Endodermal cell (in vitro differentiated cells): ENCODE measurements at regions not wholly inside any gene's neighbourhood (a gene's known extent, or its start where the extent isn't known, plus 50 kb on each side); places are given as distances from the start of the nearest gene placed in this dataset.

Experiments
- DNase-seq: peaks from one replicate; pipeline ENCODE4 v3.0.0-alpha.2; 2017
- H3K27ac ChIP-seq: 2 replicates; pipeline ENCODE4 v1.5.1; 2013; ENCODE audit warnings: mild to moderate bottlenecking, low read depth, low read length, moderate library complexity
- H3K27me3 ChIP-seq: 2 replicates; pipeline ENCODE4 v1.6.1; 2013; ENCODE audit warnings: mild to moderate bottlenecking, low read length, moderate library complexity; ENCODE audit not compliant: insufficient read depth, control insufficient read depth, poor library complexity, severe bottlenecking
- H3K36me3 ChIP-seq: 2 replicates; pipeline ENCODE4 v1.7.0; 2013; ENCODE audit warnings: mild to moderate bottlenecking, low read length, moderate library complexity; ENCODE audit not compliant: control insufficient read depth, insufficient read depth
- H3K4me1 ChIP-seq: one replicate; pipeline ENCODE4 v1.7.0; 2013; ENCODE audit warnings: low read length; ENCODE audit not compliant: control insufficient read depth, insufficient read depth
- H3K4me3 ChIP-seq: 2 replicates; pipeline ENCODE4 v1.5.1; 2013; ENCODE audit warnings: mild to moderate bottlenecking, low read length, moderate library complexity
- H3K9ac ChIP-seq: 2 replicates; pipeline ENCODE4 v1.6.1; 2013; ENCODE audit warnings: mild to moderate bottlenecking, low read length, moderate library complexity; ENCODE audit not compliant: poor library complexity, severe bottlenecking; ENCODE audit errors: extremely low read depth
- H3K9me3 ChIP-seq: 2 replicates; pipeline ENCODE4 v1.6.1; 2013; ENCODE audit warnings: mild to moderate bottlenecking, low read length, moderate library complexity; ENCODE audit not compliant: control insufficient read depth
- H3K27ac Mint-ChIP-seq: 2 replicates; pipeline ENCODE4 v1.8.0; 2020; ENCODE audit warnings: mixed read lengths
- H3K27me3 Mint-ChIP-seq: 2 replicates; pipeline ENCODE4 v1.8.0; 2021; ENCODE audit warnings: mild to moderate bottlenecking, mixed read lengths; ENCODE audit not compliant: insufficient read depth
- H3K36me3 Mint-ChIP-seq: 2 replicates; pipeline ENCODE4 v1.8.0; 2020; ENCODE audit warnings: low read depth, mixed read lengths
- H3K4me1 Mint-ChIP-seq: 2 replicates; pipeline ENCODE4 v1.8.0; 2020; ENCODE audit warnings: mixed read lengths
- H3K4me3 Mint-ChIP-seq: 2 replicates; pipeline ENCODE4 v1.8.0; 2020; ENCODE audit warnings: mild to moderate bottlenecking, moderate library complexity, mixed read lengths
- H3K9me3 Mint-ChIP-seq: 2 replicates; pipeline ENCODE4 v1.8.0; 2020; ENCODE audit warnings: mild to moderate bottlenecking, mixed read lengths
- CTCF ChIP-seq: fragments of 200-600 bp; sonication (generic); conservative IDR thresholded peaks from 2 replicates; pipeline ENCODE4 v1.5.0; 2021; ENCODE audit warnings: antibody characterized with exemption, mild to moderate bottlenecking
- WGBS, 2 experiments: methylation state at CpG; one replicate each; pipeline versions ENCODE4 v1.1.5 to v1.1.7; 2013; ENCODE audit warnings: missing lambda C conversion rate in 2 of 2, mixed read lengths in 1 of 2; ENCODE audit not compliant: insufficient coverage in 1 of 2, insufficient read length in 1 of 2; 5-methylcytosine and 5-hydroxymethylcytosine counted together

- no peak overlapping the region for H3K9ac ChIP-seq
- no peak overlapping the region for H3K27ac ChIP-seq
- no peak for TF ChIP-seq CTCF
- Mint-ChIP-seq H3K4me1 (peaks cover 14% of the 10 kb centered on the region), H3K4me3 (no peak overlapping the region), H3K36me3 (peaks cover 4% of the 10 kb centered on the region), H3K27ac (peak overlapping the region; percentile 2), H3K9me3 (peaks cover 24% of the 10 kb centered on the region), H3K27me3 (no peaks in the 10 kb centered on the region)
- DNase-seq: no peak
- WGBS, 2 experiments: 67 to 85% methylated on average over 4 to 12 of the region's 12 CpGs
- H3K9me3 ChIP-seq: peaks cover 4% of the 10 kb centered on the region
- H3K4me3 ChIP-seq: no peak overlapping the region
- no peaks in the 10 kb centered on the region for H3K4me1 ChIP-seq
- H3K27me3 ChIP-seq: no peaks in the 10 kb centered on the region
- H3K36me3 ChIP-seq: no peaks in the 10 kb centered on the region
These were observed 789.2 kb upstream of the RGS18 start for GRCh38 chr1:191368891-191369654.

GRCh38 chr1:191371626-191372025 lies 786.6 kb upstream of the RGS18 start:
- Mint-ChIP-seq H3K4me1 (peaks cover 10% of the 10 kb centered on the region), H3K9me3 (peaks cover 48% of the 10 kb centered on the region), H3K36me3 (peaks cover 7% of the 10 kb centered on the region), H3K27me3 (no peaks in the 10 kb centered on the region), H3K27ac (no peak overlapping the region), H3K4me3 (no peak overlapping the region)
- 91% methylated on average over 3 of the region's 3 CpGs; no CpG with 5 or more reads in 1 of the 2 experiments for WGBS, 2 experiments
- H3K4me3 ChIP-seq: no peak overlapping the region
- TF ChIP-seq CTCF: no peak
- H3K9ac ChIP-seq: no peak overlapping the region
- no peak overlapping the region for H3K27ac ChIP-seq
- H3K27me3 ChIP-seq: no peaks in the 10 kb centered on the region
- H3K9me3 ChIP-seq: peaks cover 18% of the 10 kb centered on the region
- DNase-seq: no peak
- H3K36me3 ChIP-seq: no peaks in the 10 kb centered on the region
- H3K4me1 ChIP-seq: no peaks in the 10 kb centered on the region

GRCh38 chr1:191388283-191388682 lies 770.0 kb upstream of the RGS18 start:
- Mint-ChIP-seq H3K4me1 (no peaks in the 10 kb centered on the region), H3K9me3 (peaks cover 37% of the 10 kb centered on the region), H3K36me3 (peaks cover 7% of the 10 kb centered on the region), H3K4me3 (no peak overlapping the region), H3K27ac (no peak overlapping the region), H3K27me3 (no peaks in the 10 kb centered on the region)
- DNase-seq: no peak
- Histone ChIP-seq H3K9ac (no peak overlapping the region), H3K27me3 (no peaks in the 10 kb centered on the region), H3K27ac (no peak overlapping the region), H3K9me3 (peaks cover 66% of the 10 kb centered on the region), H3K36me3 (no peaks in the 10 kb centered on the region), H3K4me1 (no peaks in the 10 kb centered on the region), H3K4me3 (peak overlapping the region; percentile 60)
- no peak for TF ChIP-seq CTCF
